ENCODE measurements at regions not wholly inside any gene's neighbourhood (a gene's known extent, or its start where the extent isn't known, plus 50 kb on each side); places are given as distances from the start of the nearest gene placed in this dataset.

DNA sequence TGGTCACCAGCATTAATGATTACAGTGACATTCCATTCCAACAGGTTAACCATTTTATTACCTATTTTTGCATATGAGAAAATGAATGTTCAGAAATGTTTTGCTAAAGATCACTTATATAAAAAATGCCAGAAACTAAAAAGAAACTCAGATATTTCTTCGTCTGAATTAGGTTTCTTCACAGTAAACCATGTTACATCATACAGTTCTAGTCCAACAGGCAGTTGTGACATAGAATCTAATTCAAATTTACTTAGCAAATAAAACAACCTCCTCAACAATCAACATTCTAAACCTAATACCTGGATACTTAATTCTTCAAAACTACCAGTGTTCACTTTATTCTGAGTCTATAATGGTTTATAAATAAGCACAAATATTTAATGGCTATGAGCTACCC, 416.3 kb upstream of the LRRTM4 start:
- Mint-ChIP-seq H3K27me3 (ENCODE audit: low read depth) (no peaks in the 10 kb centered on the region), H3K36me3 (ENCODE audit: low read depth) (no peaks in the 10 kb centered on the region), H3K4me1 (no peaks in the 10 kb centered on the region)

DNA sequence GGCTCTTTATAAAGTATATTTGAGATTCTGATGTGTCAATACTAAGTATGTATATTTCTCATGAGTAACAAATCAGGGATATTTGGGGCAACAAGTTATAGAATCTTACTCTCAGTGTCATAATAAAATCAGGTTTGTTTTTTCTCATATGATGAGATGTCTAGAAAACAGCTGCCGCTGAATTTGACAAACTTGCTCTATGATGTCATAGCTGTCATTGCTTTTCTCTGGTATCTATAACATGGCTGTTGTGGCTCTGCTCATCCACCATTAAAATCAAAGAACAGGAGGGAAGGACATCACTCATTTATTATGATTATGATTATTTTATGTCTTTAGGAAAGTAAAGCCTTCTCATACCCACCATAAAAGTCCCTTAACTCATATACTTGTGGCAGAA, 417.2 kb upstream of the LRRTM4 start:
- H3K4me3 Mint-ChIP-seq, result no peak overlapping the region
- H3K9me3 Mint-ChIP-seq, result no peaks in the 10 kb centered on the region
- no peak overlapping the region for H3K27ac Mint-ChIP-seq (ENCODE audit: unreplicated experiment)
- H3K27me3 Mint-ChIP-seq (ENCODE audit: low read depth), result no peaks in the 10 kb centered on the region
- H3K4me1 Mint-ChIP-seq, result no peaks in the 10 kb centered on the region
- TF ChIP-seq, protein P1, sequence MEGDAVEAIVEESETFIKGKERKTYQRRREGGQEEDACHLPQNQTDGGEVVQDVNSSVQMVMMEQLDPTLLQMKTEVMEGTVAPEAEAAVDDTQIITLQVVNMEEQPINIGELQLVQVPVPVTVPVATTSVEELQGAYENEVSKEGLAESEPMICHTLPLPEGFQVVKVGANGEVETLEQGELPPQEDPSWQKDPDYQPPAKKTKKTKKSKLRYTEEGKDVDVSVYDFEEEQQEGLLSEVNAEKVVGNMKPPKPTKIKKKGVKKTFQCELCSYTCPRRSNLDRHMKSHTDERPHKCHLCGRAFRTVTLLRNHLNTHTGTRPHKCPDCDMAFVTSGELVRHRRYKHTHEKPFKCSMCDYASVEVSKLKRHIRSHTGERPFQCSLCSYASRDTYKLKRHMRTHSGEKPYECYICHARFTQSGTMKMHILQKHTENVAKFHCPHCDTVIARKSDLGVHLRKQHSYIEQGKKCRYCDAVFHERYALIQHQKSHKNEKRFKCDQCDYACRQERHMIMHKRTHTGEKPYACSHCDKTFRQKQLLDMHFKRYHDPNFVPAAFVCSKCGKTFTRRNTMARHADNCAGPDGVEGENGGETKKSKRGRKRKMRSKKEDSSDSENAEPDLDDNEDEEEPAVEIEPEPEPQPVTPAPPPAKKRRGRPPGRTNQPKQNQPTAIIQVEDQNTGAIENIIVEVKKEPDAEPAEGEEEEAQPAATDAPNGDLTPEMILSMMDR (conservative IDR thresholded peaks at IDR 0.05), result no peak
- DNase-seq (ENCODE audit: low read depth, low spot score), result no peak
- no peaks in the 10 kb centered on the region for H3K36me3 Mint-ChIP-seq (ENCODE audit: low read depth)

More for the DNA sequence above, 416.3 kb upstream of the LRRTM4 start:
- DNase-seq (ENCODE audit: low read depth, low spot score), result no peak
- TF ChIP-seq, protein P1 (conservative IDR thresholded peaks at IDR 0.05), result no peak
- H3K9me3 Mint-ChIP-seq, result peaks cover 3% of the 10 kb centered on the region
- H3K4me3 Mint-ChIP-seq, result no peak overlapping the region
- no peak overlapping the region for H3K27ac Mint-ChIP-seq (ENCODE audit: unreplicated experiment)

DNA sequence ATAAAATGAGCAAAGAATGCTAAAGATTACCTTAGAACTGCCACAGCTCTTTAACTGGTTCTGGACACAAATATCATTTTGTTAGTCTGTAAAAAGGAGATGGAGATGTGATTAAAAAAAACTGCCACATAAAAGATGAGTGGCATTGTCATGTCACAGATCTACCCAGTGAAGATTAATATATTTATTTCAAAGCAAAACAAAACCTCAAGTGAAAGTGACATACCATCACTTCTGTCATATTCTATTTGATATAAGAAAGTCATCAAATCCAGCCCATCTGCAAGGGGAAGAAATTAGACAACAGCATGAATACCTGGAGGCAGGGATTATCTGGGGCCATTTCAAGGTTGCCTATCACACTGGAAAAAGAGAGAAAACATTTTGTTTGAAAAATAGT, 417.6 kb upstream of the LRRTM4 start:
- no peak overlapping the region for H3K27ac Mint-ChIP-seq (ENCODE audit: unreplicated experiment)
- no peaks in the 10 kb centered on the region for H3K4me1 Mint-ChIP-seq
- TF ChIP-seq, protein P1 (conservative IDR thresholded peaks at IDR 0.05), result no peak
- H3K9me3 Mint-ChIP-seq, result no peaks in the 10 kb centered on the region
- no peaks in the 10 kb centered on the region for H3K27me3 Mint-ChIP-seq (ENCODE audit: low read depth)
- no peak overlapping the region for H3K4me3 Mint-ChIP-seq
- DNase-seq (ENCODE audit: low read depth, low spot score), result no peak
- no peaks in the 10 kb centered on the region for H3K36me3 Mint-ChIP-seq (ENCODE audit: low read depth)

DNA sequence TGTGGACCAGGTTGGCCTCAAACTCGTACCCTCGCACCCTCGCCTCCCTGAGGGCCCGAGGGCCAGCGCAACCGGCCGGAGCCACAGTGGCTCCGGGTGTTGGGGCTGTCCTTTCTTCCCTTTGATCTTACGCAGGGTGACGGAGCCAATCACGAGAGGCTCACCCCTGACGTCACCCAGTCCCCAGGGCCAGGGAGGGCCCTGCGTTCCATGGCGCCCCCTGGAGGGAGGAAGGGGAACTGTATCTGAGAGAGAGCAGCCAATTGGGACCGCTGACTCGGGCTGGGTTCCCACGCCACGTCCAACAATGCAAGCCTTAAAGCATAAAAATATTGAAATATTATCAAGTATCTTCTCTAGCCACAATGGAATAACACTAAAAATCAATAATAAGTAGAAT, 432.8 kb upstream of the LRRTM4 start:
- H3K9me3 Mint-ChIP-seq, result no peaks in the 10 kb centered on the region
- no peak overlapping the region for H3K4me3 Mint-ChIP-seq
- H3K27me3 Mint-ChIP-seq (ENCODE audit: low read depth), result no peaks in the 10 kb centered on the region
- TF ChIP-seq, protein P1 (conservative IDR thresholded peaks at IDR 0.05), result peak; percentile 42
- peaks cover 3% of the 10 kb centered on the region for H3K36me3 Mint-ChIP-seq (ENCODE audit: low read depth)
- peaks cover 4% of the 10 kb centered on the region for H3K4me1 Mint-ChIP-seq
- no peak for DNase-seq (ENCODE audit: low read depth, low spot score)
- H3K27ac Mint-ChIP-seq (ENCODE audit: unreplicated experiment), result no peak overlapping the region

DNA sequence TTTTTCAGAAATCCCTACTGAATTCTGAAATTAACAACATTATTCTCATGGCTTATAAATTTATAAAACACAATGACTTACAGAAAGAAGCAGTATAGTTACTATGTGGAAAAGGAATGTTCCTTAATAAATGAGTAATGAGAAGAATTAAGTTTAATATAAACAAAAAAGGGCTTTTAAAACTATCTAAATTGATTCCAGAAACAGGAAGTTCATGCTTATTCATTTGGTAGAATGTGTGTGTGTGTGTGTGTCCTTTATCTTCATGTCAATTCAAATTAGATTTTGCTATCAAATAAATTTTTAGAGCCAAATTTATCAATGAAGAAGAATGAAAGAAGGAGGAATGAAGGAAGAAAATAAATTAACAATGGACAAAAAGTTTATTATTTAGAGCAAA, 440.8 kb upstream of the LRRTM4 start:
- H3K27ac Mint-ChIP-seq (ENCODE audit: unreplicated experiment), result no peak overlapping the region
- H3K27me3 Mint-ChIP-seq (ENCODE audit: low read depth), result no peaks in the 10 kb centered on the region
- H3K36me3 Mint-ChIP-seq (ENCODE audit: low read depth), result peaks cover 3% of the 10 kb centered on the region
- peaks cover 3% of the 10 kb centered on the region for H3K9me3 Mint-ChIP-seq
- no peak overlapping the region for H3K4me3 Mint-ChIP-seq
- TF ChIP-seq, protein P1 (conservative IDR thresholded peaks at IDR 0.05), result no peak
- no peak for DNase-seq (ENCODE audit: low read depth, low spot score)
- H3K4me1 Mint-ChIP-seq, result no peaks in the 10 kb centered on the region

Data from neural crest cell (in vitro differentiated cells).